ENCODE measurements at regions not wholly inside any gene's neighbourhood (a gene's known extent, or its start where the extent isn't known, plus 50 kb on each side); places are given as distances from the start of the nearest gene placed in this dataset.

GRCh38 chr2:18912225-18912888 lies 323.0 kb upstream of the NT5C1B start:
- Histone ChIP-seq H3K36me3 (ENCODE audit: insufficient read depth, low read length) (no peaks in the 10 kb centered on the region), H3K27ac (ENCODE audit: low read depth in 1 of 2, low read length in 2 of 2) (no peak overlapping the region), H3K27me3 (ENCODE audit: control insufficient read depth in 1 of 2, insufficient read depth in 2 of 2, low read length in 2 of 2) (no peaks in the 10 kb centered on the region), H3K4me3 (ENCODE audit: low read length) (no peak overlapping the region), H3K9me3 (ENCODE audit: control insufficient read depth in 1 of 2, insufficient read depth in 1 of 2, low read length in 2 of 2) (no peaks in the 10 kb centered on the region), H3K4me1 (ENCODE audit: insufficient read depth, low read length) (no peaks in the 10 kb centered on the region)
- H3K36me3 Mint-ChIP-seq (ENCODE audit: low read depth): no peaks in the 10 kb centered on the region
- ATAC-seq (ENCODE audit: poor library complexity) (no peak), DNase-seq (no peak)
- H3K27ac Mint-ChIP-seq: no peak overlapping the region
- no peak overlapping the region for H3K4me3 Mint-ChIP-seq
- CTCF ChIA-PET: no interaction called here
- no peaks in the 10 kb centered on the region for H3K27me3 Mint-ChIP-seq
- no peaks in the 10 kb centered on the region for H3K4me1 Mint-ChIP-seq (ENCODE audit: low read depth)
- no peaks in the 10 kb centered on the region for H3K9me3 Mint-ChIP-seq
- intact Hi-C loops (cut with DNase I, micrococcal nuclease): no loop called here
- no peak for TF ChIP-seq CTCF (IDR thresholded peaks at IDR 0.05)
- POLR2A ChIA-PET: no interaction called here

GRCh38 chr2:18911416-18911815 lies 322.0 kb upstream of the NT5C1B start:
- no peaks in the 10 kb centered on the region for H3K4me1 ChIP-seq (ENCODE audit: insufficient read depth, low read length)
- intact Hi-C loops (cut with DNase I, micrococcal nuclease): no loop called here
- H3K27me3 ChIP-seq (ENCODE audit: control insufficient read depth in 1 of 2, insufficient read depth in 2 of 2, low read length in 2 of 2): no peaks in the 10 kb centered on the region
- TF ChIP-seq CTCF (IDR thresholded peaks at IDR 0.05): no peak
- Mint-ChIP-seq H3K36me3 (ENCODE audit: low read depth) (no peaks in the 10 kb centered on the region), H3K4me3 (no peak overlapping the region), H3K4me1 (ENCODE audit: low read depth) (no peaks in the 10 kb centered on the region), H3K9me3 (no peaks in the 10 kb centered on the region), H3K27ac (no peak overlapping the region), H3K27me3 (no peaks in the 10 kb centered on the region)
- no peak for DNase-seq
- ChIA-PET POLR2A (no interaction called here), CTCF (no interaction called here)
- no peaks in the 10 kb centered on the region for H3K9me3 ChIP-seq (ENCODE audit: control insufficient read depth in 1 of 2, insufficient read depth in 1 of 2, low read length in 2 of 2)
- H3K36me3 ChIP-seq (ENCODE audit: insufficient read depth, low read length): no peaks in the 10 kb centered on the region
- H3K4me3 ChIP-seq (ENCODE audit: low read length): no peak overlapping the region
- no peak for ATAC-seq (ENCODE audit: poor library complexity)
- H3K27ac ChIP-seq (ENCODE audit: low read depth in 1 of 2, low read length in 2 of 2): no peak overlapping the region

GRCh38 chr2:18910843-18911242 lies 321.5 kb upstream of the NT5C1B start:
- Mint-ChIP-seq H3K4me1 (ENCODE audit: low read depth) (no peaks in the 10 kb centered on the region), H3K4me3 (no peak overlapping the region), H3K27ac (no peak overlapping the region), H3K36me3 (ENCODE audit: low read depth) (no peaks in the 10 kb centered on the region), H3K27me3 (no peaks in the 10 kb centered on the region), H3K9me3 (no peaks in the 10 kb centered on the region)
- CTCF ChIA-PET: no interaction called here
- POLR2A ChIA-PET: no interaction called here
- Histone ChIP-seq H3K4me3 (ENCODE audit: low read length) (no peak overlapping the region), H3K4me1 (ENCODE audit: insufficient read depth, low read length) (no peaks in the 10 kb centered on the region), H3K9me3 (ENCODE audit: control insufficient read depth in 1 of 2, insufficient read depth in 1 of 2, low read length in 2 of 2) (no peaks in the 10 kb centered on the region), H3K36me3 (ENCODE audit: insufficient read depth, low read length) (no peaks in the 10 kb centered on the region), H3K27ac (ENCODE audit: low read depth in 1 of 2, low read length in 2 of 2) (no peak overlapping the region), H3K27me3 (ENCODE audit: control insufficient read depth in 1 of 2, insufficient read depth in 2 of 2, low read length in 2 of 2) (no peaks in the 10 kb centered on the region)
- DNase-seq: no peak
- intact Hi-C loops (cut with DNase I, micrococcal nuclease): no loop called here
- no peak for TF ChIP-seq CTCF (IDR thresholded peaks at IDR 0.05)
- ATAC-seq (ENCODE audit: poor library complexity): no peak
